ENCODE measurements at regions not wholly inside any gene's neighbourhood (a gene's known extent, or its start where the extent isn't known, plus 50 kb on each side); places are given as distances from the start of the nearest gene placed in this dataset.

DNA sequence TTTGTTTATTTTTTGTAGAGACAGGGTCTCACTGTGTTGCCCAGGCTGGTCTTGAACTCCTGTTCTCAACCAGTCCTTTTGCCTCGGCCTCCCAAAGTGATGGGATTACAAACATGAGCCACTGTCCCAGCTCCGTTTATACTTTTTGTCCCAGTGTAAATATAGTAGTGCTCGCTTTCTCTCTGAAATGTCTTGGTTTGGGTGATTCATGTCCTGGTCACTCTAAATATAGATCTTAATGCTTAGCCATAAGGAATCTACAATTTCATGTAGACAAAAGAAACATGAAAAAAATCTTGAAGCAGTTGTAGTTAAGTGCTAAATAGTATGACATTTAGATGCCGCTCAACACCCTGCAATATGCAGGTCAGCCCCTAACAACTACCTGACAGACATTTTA, 126.9 kb downstream of the KATNIP start:
- Histone ChIP-seq H3K27ac (ENCODE audit: low read depth in 2 of 2, low read length in 1 of 2) (peak overlapping the region in 1 of 2 experiments; percentile 71; a peak in 2 of 4 replicates), H3K79me2 (ENCODE audit: insufficient read depth) (no peaks in the 10 kb centered on the region)
- DNase-seq: no peak

DNA sequence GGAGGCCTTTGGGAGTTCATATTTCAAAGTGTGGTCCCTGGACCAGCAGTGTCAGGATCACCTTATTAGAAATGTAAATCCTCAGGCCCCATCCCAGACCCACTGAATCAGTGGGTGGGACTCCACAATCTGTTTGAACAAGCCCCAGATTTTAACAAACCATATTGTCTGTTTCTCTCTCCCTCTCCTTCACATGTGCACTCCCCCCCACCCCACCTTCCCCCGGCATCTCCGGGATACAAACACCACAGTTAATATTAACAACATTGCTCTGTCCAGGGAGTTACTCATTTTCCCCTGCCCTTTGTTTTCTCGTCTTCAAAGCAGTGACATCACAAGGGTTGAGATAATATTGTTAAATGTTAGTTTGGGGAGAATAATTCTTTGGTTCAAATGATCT, 127.3 kb downstream of the KATNIP start:
- CTCF ChIA-PET: no interaction called here
- peak overlapping the region; percentile 47; the same call in 1 of the 2 replicates for H3K9ac ChIP-seq
- DNase-seq: no peak

More for the DNA sequence above, 126.9 kb downstream of the KATNIP start:
- H2AFZ ChIP-seq (ENCODE audit: low read depth): peak overlapping the region; percentile 59; the same call in 1 of the 2 replicates
- peak overlapping the region; percentile 47; the same call in 1 of the 2 replicates for H3K9ac ChIP-seq
- no peaks in the 10 kb centered on the region for H3K27me3 ChIP-seq (ENCODE audit: insufficient read depth)
- H3K4me2 ChIP-seq: peak overlapping the region; percentile 39
- WGBS (ENCODE audit: low lambda C conversion rate): 59% methylated on average over 4 of the region's 4 CpGs
- H4K20me1 ChIP-seq (ENCODE audit: insufficient read depth): no peaks in the 10 kb centered on the region
- H3K4me3 ChIP-seq (ENCODE audit: low read depth in 2 of 2, low read length in 1 of 2): no peak overlapping the region
- POLR2A ChIA-PET: no interaction called here
- no peaks in the 10 kb centered on the region for H3K9me2 ChIP-seq
- H3K9me3 ChIP-seq: no peaks in the 10 kb centered on the region
- H3K4me1 ChIP-seq (ENCODE audit: control insufficient read depth in 1 of 2, insufficient read depth in 2 of 2, low read depth in 1 of 2, low read length in 1 of 2): peaks cover 0 to 8% of the 10 kb centered on the region in 2 experiments; a peak in 2 of 4 replicates
- peaks cover 9% of the 10 kb centered on the region for H3F3A ChIP-seq (replicated peaks; ENCODE audit: insufficient read depth)
- TF ChIP-seq MEF2A (IDR thresholded peaks at IDR 0.05; ENCODE audit: borderline replicate concordance, low read depth) (0 out of 2 replicates have a peak, but pooled peaks have one; percentile 55), RCOR1 (IDR thresholded peaks at IDR 0.05; ENCODE audit: low read length) (no peak), EP300 (IDR thresholded peaks at IDR 0.05; ENCODE audit: borderline replicate concordance in 1 of 2, low read depth in 1 of 2, low read length in 1 of 2) (no peak), FOSL2 (IDR thresholded peaks at IDR 0.05; ENCODE audit: borderline replicate concordance, low read depth) (peak; percentile 31; the same call in 1 of the 2 replicates)
- H3K36me3 ChIP-seq (replicated peaks in 1 of 2; ENCODE audit: control insufficient read depth in 1 of 2, insufficient read depth in 2 of 2, low read length in 1 of 2): peaks cover 10 to 20% of the 10 kb centered on the region in 2 experiments
- CTCF ChIA-PET: no interaction called here

More for the DNA sequence above, 127.3 kb downstream of the KATNIP start:
- H3K9me2 ChIP-seq: no peaks in the 10 kb centered on the region
- peak overlapping the region in 1 of 2 experiments; percentile 71; a peak in 2 of 4 replicates for H3K27ac ChIP-seq (ENCODE audit: low read depth in 2 of 2, low read length in 1 of 2)
- peaks cover 0 to 8% of the 10 kb centered on the region in 2 experiments; a peak in 2 of 4 replicates for H3K4me1 ChIP-seq (ENCODE audit: control insufficient read depth in 1 of 2, insufficient read depth in 2 of 2, low read depth in 1 of 2, low read length in 1 of 2)
- H3K27me3 ChIP-seq (ENCODE audit: insufficient read depth): no peaks in the 10 kb centered on the region
- no peaks in the 10 kb centered on the region for H4K20me1 ChIP-seq (ENCODE audit: insufficient read depth)
- H3K9me3 ChIP-seq: no peaks in the 10 kb centered on the region
- TF ChIP-seq POLR2AphosphoS5 (IDR thresholded peaks at IDR 0.05; ENCODE audit: low read depth, low read length) (no peak), FOXM1 (IDR thresholded peaks at IDR 0.05; ENCODE audit: low read depth) (no peak), USF2 (IDR thresholded peaks at IDR 0.05; ENCODE audit: borderline replicate concordance, low read depth, low read length) (no peak), CHD2 (IDR thresholded peaks at IDR 0.05; ENCODE audit: low read length, partially characterized antibody) (no peak), RFX5 (IDR thresholded peaks at IDR 0.05; ENCODE audit: low read length) (no peak), NRF1 (IDR thresholded peaks at IDR 0.05; ENCODE audit: low read depth, low read length) (no peak), ELF1 (IDR thresholded peaks at IDR 0.05) (no peak), TCF12 (IDR thresholded peaks at IDR 0.05) (no peak), TAF1 (IDR thresholded peaks at IDR 0.05; ENCODE audit: borderline replicate concordance, low read depth, low read length) (no peak), PBX3 (IDR thresholded peaks at IDR 0.05) (no peak), TEAD4 (IDR thresholded peaks at IDR 0.05; ENCODE audit: borderline replicate concordance, insufficient read depth) (no peak), MXI1 (IDR thresholded peaks at IDR 0.05; ENCODE audit: low read depth, low read length) (no peak)
- TF ChIP-seq, protein P1, sequence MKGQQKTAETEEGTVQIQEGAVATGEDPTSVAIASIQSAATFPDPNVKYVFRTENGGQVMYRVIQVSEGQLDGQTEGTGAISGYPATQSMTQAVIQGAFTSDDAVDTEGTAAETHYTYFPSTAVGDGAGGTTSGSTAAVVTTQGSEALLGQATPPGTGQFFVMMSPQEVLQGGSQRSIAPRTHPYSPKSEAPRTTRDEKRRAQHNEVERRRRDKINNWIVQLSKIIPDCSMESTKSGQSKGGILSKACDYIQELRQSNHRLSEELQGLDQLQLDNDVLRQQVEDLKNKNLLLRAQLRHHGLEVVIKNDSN (IDR thresholded peaks at IDR 0.05; ENCODE audit: borderline replicate concordance, low read depth): no peak
- TF ChIP-seq, protein P2, sequence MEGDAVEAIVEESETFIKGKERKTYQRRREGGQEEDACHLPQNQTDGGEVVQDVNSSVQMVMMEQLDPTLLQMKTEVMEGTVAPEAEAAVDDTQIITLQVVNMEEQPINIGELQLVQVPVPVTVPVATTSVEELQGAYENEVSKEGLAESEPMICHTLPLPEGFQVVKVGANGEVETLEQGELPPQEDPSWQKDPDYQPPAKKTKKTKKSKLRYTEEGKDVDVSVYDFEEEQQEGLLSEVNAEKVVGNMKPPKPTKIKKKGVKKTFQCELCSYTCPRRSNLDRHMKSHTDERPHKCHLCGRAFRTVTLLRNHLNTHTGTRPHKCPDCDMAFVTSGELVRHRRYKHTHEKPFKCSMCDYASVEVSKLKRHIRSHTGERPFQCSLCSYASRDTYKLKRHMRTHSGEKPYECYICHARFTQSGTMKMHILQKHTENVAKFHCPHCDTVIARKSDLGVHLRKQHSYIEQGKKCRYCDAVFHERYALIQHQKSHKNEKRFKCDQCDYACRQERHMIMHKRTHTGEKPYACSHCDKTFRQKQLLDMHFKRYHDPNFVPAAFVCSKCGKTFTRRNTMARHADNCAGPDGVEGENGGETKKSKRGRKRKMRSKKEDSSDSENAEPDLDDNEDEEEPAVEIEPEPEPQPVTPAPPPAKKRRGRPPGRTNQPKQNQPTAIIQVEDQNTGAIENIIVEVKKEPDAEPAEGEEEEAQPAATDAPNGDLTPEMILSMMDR (IDR thresholded peaks at IDR 0.05): no peak
- TF ChIP-seq, protein P3, sequence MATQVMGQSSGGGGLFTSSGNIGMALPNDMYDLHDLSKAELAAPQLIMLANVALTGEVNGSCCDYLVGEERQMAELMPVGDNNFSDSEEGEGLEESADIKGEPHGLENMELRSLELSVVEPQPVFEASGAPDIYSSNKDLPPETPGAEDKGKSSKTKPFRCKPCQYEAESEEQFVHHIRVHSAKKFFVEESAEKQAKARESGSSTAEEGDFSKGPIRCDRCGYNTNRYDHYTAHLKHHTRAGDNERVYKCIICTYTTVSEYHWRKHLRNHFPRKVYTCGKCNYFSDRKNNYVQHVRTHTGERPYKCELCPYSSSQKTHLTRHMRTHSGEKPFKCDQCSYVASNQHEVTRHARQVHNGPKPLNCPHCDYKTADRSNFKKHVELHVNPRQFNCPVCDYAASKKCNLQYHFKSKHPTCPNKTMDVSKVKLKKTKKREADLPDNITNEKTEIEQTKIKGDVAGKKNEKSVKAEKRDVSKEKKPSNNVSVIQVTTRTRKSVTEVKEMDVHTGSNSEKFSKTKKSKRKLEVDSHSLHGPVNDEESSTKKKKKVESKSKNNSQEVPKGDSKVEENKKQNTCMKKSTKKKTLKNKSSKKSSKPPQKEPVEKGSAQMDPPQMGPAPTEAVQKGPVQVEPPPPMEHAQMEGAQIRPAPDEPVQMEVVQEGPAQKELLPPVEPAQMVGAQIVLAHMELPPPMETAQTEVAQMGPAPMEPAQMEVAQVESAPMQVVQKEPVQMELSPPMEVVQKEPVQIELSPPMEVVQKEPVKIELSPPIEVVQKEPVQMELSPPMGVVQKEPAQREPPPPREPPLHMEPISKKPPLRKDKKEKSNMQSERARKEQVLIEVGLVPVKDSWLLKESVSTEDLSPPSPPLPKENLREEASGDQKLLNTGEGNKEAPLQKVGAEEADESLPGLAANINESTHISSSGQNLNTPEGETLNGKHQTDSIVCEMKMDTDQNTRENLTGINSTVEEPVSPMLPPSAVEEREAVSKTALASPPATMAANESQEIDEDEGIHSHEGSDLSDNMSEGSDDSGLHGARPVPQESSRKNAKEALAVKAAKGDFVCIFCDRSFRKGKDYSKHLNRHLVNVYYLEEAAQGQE (IDR thresholded peaks at IDR 0.05; ENCODE audit: low read depth, low read length): no peak
- 79% methylated on average over 3 of the region's 3 CpGs for WGBS (ENCODE audit: low lambda C conversion rate)
- POLR2A ChIA-PET: no interaction called here
- no peak overlapping the region for H3K4me3 ChIP-seq (ENCODE audit: low read depth in 2 of 2, low read length in 1 of 2)
- H2AFZ ChIP-seq (ENCODE audit: low read depth): peak overlapping the region; percentile 59; the same call in 1 of the 2 replicates
- H3K79me2 ChIP-seq (ENCODE audit: insufficient read depth): no peaks in the 10 kb centered on the region
- peaks cover 12 to 23% of the 10 kb centered on the region in 2 experiments for H3K36me3 ChIP-seq (replicated peaks in 1 of 2; ENCODE audit: control insufficient read depth in 1 of 2, insufficient read depth in 2 of 2, low read length in 1 of 2)
- peaks cover 9% of the 10 kb centered on the region for H3F3A ChIP-seq (replicated peaks; ENCODE audit: insufficient read depth)
- peak overlapping the region; percentile 39 for H3K4me2 ChIP-seq

Data from SK-N-SH (cell line).